ENCODE measurements at regions not wholly inside any gene's neighbourhood (a gene's known extent, or its start where the extent isn't known, plus 50 kb on each side); places are given as distances from the start of the nearest gene placed in this dataset.

DNA sequence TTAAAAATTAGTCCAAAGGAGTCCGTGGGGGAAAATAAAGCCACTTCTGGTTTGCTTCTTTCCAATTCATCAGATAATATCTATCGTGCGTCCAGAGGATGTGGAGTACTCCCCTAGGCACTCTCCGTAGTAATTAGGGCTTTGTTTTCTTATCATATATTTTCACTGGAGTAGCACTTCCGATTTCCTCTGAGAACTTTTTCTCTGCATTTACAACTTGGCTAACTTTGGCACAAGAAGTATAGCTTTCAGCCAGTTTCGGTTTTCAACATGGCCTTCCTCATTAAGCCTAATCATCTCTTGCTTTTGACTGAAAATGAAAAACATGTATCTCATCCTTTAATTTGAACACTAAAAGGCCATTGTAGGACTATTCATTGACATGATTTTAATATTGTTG is 80.5 kb downstream of the CASP3 start:
- ChIA-PET POLR2A (ENCODE audit: unreplicated experiment) (no interaction called here), CTCF (no interaction called here)
- H3K4me1 ChIP-seq (ENCODE audit: insufficient read depth, low read length), result no peaks in the 10 kb centered on the region
- H3K4me2 ChIP-seq (ENCODE audit: low read length), result no peak overlapping the region
- no peak overlapping the region for H3K4me3 ChIP-seq (ENCODE audit: low read length)
- no peak overlapping the region for H2AFZ ChIP-seq (ENCODE audit: low read length)
- H3K79me2 ChIP-seq (ENCODE audit: low read length), result no peaks in the 10 kb centered on the region
- no TSS peak for BruUV-seq (replicated peaks)
- no peaks in the 10 kb centered on the region for H3K9me2 ChIP-seq (replicated peaks; ENCODE audit: low read length)
- no peak for ATAC-seq
- TF ChIP-seq, protein P1, sequence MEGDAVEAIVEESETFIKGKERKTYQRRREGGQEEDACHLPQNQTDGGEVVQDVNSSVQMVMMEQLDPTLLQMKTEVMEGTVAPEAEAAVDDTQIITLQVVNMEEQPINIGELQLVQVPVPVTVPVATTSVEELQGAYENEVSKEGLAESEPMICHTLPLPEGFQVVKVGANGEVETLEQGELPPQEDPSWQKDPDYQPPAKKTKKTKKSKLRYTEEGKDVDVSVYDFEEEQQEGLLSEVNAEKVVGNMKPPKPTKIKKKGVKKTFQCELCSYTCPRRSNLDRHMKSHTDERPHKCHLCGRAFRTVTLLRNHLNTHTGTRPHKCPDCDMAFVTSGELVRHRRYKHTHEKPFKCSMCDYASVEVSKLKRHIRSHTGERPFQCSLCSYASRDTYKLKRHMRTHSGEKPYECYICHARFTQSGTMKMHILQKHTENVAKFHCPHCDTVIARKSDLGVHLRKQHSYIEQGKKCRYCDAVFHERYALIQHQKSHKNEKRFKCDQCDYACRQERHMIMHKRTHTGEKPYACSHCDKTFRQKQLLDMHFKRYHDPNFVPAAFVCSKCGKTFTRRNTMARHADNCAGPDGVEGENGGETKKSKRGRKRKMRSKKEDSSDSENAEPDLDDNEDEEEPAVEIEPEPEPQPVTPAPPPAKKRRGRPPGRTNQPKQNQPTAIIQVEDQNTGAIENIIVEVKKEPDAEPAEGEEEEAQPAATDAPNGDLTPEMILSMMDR (conservative IDR thresholded peaks at IDR 0.05; ENCODE audit: low read depth, low read length), result no peak
- TF ChIP-seq EZH2 (IDR thresholded peaks at IDR 0.05; ENCODE audit: low read length, unreplicated experiment) (no peak), EZH2phosphoT487 (IDR thresholded peaks at IDR 0.05; ENCODE audit: borderline replicate concordance, low read length) (no peak)
- intact Hi-C loops (cut with micrococcal nuclease), result no loop called here
- no peaks in the 10 kb centered on the region for H3K9me3 ChIP-seq (ENCODE audit: low read length)
- H3K9ac ChIP-seq (ENCODE audit: low read length), result no peak overlapping the region
- no peak overlapping the region for H3K27ac ChIP-seq (ENCODE audit: low read length)
- H3F3A ChIP-seq (ENCODE audit: low read length, unreplicated experiment), result no peaks in the 10 kb centered on the region
- H4K20me1 ChIP-seq (ENCODE audit: low read length), result no peaks in the 10 kb centered on the region
- H3K36me3 ChIP-seq (ENCODE audit: low read depth, low read length), result no peaks in the 10 kb centered on the region
- no peaks in the 10 kb centered on the region for H3K27me3 ChIP-seq (ENCODE audit: low read length)
- DNase-seq, result no peak

DNA sequence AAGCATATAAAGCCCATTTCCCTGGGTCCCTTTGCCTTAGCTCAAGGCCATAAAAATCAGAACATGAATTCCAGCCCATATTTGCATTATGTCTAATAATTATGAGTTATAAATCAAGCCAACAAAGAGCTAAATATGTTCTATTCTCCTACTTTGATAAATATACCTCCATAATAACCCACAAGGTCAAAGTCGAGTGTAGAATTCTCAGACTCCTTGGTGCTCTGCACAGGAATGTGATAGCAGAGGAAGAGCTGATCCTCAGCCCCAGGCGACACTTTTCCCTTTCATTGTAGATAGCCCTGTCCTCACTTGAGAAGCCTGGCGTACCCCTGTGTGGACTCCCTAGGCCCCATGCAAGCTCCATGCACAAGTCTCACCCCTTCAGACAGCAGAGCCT is 85.6 kb downstream of the CASP3 start:
- no peaks in the 10 kb centered on the region for H3K9me3 ChIP-seq (ENCODE audit: low read length)
- H3K27ac ChIP-seq (ENCODE audit: low read length), result no peak overlapping the region
- ATAC-seq (no peak), DNase-seq (no peak)
- intact Hi-C loops (cut with micrococcal nuclease), result no loop called here
- no peaks in the 10 kb centered on the region for H3K27me3 ChIP-seq (ENCODE audit: low read length)
- no peaks in the 10 kb centered on the region for H3K36me3 ChIP-seq (ENCODE audit: low read depth, low read length)
- H4K20me1 ChIP-seq (ENCODE audit: low read length), result no peaks in the 10 kb centered on the region
- H3K4me1 ChIP-seq (ENCODE audit: insufficient read depth, low read length), result no peaks in the 10 kb centered on the region
- ChIA-PET CTCF (no interaction called here), POLR2A (ENCODE audit: unreplicated experiment) (no interaction called here)
- H2AFZ ChIP-seq (ENCODE audit: low read length), result no peak overlapping the region
- TF ChIP-seq, protein P1 (conservative IDR thresholded peaks at IDR 0.05; ENCODE audit: low read depth, low read length), result no peak
- no peak for TF ChIP-seq EZH2phosphoT487 (IDR thresholded peaks at IDR 0.05; ENCODE audit: borderline replicate concordance, low read length)
- no peak for TF ChIP-seq EZH2 (IDR thresholded peaks at IDR 0.05; ENCODE audit: low read length, unreplicated experiment)
- no peak overlapping the region for H3K4me3 ChIP-seq (ENCODE audit: low read length)
- no peaks in the 10 kb centered on the region for H3K79me2 ChIP-seq (ENCODE audit: low read length)
- H3F3A ChIP-seq (ENCODE audit: low read length, unreplicated experiment), result no peaks in the 10 kb centered on the region
- H3K9ac ChIP-seq (ENCODE audit: low read length), result no peak overlapping the region
- no peaks in the 10 kb centered on the region for H3K9me2 ChIP-seq (replicated peaks; ENCODE audit: low read length)
- BruUV-seq (replicated peaks), result no TSS peak
- no peak overlapping the region for H3K4me2 ChIP-seq (ENCODE audit: low read length)

DNA sequence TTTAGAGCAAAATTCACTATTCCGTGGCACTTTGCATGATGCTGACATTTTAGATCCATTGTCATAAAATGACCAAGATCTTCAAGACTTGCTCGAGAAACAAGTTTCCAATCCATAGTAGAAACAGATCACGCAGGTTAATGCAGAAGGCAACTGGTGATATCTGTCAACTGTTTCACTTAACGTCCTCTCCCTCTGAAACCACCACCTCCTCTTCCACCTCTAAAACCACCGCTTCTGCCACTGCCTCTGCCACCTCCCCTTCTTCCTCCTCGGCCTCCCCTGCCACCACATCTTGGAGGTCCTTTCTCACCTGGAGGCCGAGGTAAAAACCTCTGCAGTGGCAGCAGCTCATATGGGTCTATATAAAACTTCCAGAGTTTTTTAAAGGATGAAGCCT is 84.6 kb upstream of the IRF2 start:
- Histone ChIP-seq H2AFZ (ENCODE audit: low read length) (no peak overlapping the region), H3K27me3 (ENCODE audit: low read length) (no peaks in the 10 kb centered on the region), H3K36me3 (ENCODE audit: low read depth, low read length) (no peaks in the 10 kb centered on the region), H3K9me3 (ENCODE audit: low read length) (no peaks in the 10 kb centered on the region), H4K20me1 (ENCODE audit: low read length) (no peaks in the 10 kb centered on the region), H3K4me2 (ENCODE audit: low read length) (no peak overlapping the region), H3F3A (ENCODE audit: low read length, unreplicated experiment) (no peaks in the 10 kb centered on the region), H3K4me1 (ENCODE audit: insufficient read depth, low read length) (no peaks in the 10 kb centered on the region), H3K27ac (ENCODE audit: low read length) (no peak overlapping the region), H3K9me2 (replicated peaks; ENCODE audit: low read length) (no peaks in the 10 kb centered on the region), H3K79me2 (ENCODE audit: low read length) (no peaks in the 10 kb centered on the region), H3K9ac (ENCODE audit: low read length) (no peak overlapping the region), H3K4me3 (ENCODE audit: low read length) (no peak overlapping the region)
- POLR2A ChIA-PET (ENCODE audit: unreplicated experiment), result no interaction called here
- CTCF ChIA-PET, result no interaction called here
- no TSS peak for BruUV-seq (replicated peaks)
- no peak for DNase-seq
- intact Hi-C loops (cut with micrococcal nuclease), result no loop called here
- no peak for TF ChIP-seq EZH2phosphoT487 (IDR thresholded peaks at IDR 0.05; ENCODE audit: borderline replicate concordance, low read length)
- no peak for TF ChIP-seq EZH2 (IDR thresholded peaks at IDR 0.05; ENCODE audit: low read length, unreplicated experiment)
- TF ChIP-seq, protein P1 (conservative IDR thresholded peaks at IDR 0.05; ENCODE audit: low read depth, low read length), result no peak
- no peak for ATAC-seq
